ENCODE measurements at regions not wholly inside any gene's neighbourhood (a gene's known extent, or its start where the extent isn't known, plus 50 kb on each side); places are given as distances from the start of the nearest gene placed in this dataset.

DNA sequence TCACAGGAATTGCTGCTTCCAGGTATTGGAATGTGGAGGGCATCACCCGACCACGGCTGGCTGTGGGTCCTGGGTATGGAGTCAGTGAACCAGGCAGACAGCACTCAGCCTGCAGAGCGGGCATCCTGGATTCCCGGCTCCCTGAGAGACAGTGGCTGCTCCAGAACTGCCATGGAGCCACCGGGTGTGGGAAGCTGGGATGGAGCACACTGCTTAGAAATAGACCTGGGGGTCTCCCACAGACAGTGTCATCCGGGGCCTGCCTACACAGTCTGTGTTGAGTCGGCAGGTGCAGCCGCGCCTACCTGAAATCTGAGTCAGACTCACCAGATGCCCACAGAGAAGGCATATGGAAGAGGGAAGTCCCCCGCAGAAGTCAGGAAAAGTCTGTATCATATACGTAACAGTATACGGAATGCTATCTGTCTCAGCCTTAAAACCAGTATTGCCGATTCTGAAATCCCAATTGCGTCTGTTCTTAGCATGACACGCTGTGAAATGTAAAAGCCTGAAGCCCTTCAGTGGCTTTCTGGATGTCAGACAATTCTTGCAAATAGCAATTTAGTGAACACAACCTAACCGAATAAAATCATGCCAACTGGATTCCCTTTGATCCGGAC is 509.7 kb upstream of the MYT1L start:
- H3K27me3 ChIP-seq: no peaks in the 10 kb centered on the region
- no peak overlapping the region for H3K4me3 ChIP-seq
- H3K36me3 ChIP-seq: no peaks in the 10 kb centered on the region
- DNase-seq (ENCODE audit: low spot score in 2 of 2): no peak
- peaks cover 4% of the 10 kb centered on the region for H3K4me1 ChIP-seq
- no peaks in the 10 kb centered on the region for H3K9me3 ChIP-seq
- TF ChIP-seq EP300 (IDR thresholded peaks at IDR 0.05) (no peak), POLR2A (IDR thresholded peaks at IDR 0.05) (no peak), POLR2AphosphoS5 (IDR thresholded peaks at IDR 0.05) (no peak)
- TF ChIP-seq, protein P1, sequence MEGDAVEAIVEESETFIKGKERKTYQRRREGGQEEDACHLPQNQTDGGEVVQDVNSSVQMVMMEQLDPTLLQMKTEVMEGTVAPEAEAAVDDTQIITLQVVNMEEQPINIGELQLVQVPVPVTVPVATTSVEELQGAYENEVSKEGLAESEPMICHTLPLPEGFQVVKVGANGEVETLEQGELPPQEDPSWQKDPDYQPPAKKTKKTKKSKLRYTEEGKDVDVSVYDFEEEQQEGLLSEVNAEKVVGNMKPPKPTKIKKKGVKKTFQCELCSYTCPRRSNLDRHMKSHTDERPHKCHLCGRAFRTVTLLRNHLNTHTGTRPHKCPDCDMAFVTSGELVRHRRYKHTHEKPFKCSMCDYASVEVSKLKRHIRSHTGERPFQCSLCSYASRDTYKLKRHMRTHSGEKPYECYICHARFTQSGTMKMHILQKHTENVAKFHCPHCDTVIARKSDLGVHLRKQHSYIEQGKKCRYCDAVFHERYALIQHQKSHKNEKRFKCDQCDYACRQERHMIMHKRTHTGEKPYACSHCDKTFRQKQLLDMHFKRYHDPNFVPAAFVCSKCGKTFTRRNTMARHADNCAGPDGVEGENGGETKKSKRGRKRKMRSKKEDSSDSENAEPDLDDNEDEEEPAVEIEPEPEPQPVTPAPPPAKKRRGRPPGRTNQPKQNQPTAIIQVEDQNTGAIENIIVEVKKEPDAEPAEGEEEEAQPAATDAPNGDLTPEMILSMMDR (IDR thresholded peaks at IDR 0.05): no peak
- H3K27ac ChIP-seq: no peak overlapping the region
- WGBS: 76% methylated on average over 11 of the region's 17 CpGs

DNA sequence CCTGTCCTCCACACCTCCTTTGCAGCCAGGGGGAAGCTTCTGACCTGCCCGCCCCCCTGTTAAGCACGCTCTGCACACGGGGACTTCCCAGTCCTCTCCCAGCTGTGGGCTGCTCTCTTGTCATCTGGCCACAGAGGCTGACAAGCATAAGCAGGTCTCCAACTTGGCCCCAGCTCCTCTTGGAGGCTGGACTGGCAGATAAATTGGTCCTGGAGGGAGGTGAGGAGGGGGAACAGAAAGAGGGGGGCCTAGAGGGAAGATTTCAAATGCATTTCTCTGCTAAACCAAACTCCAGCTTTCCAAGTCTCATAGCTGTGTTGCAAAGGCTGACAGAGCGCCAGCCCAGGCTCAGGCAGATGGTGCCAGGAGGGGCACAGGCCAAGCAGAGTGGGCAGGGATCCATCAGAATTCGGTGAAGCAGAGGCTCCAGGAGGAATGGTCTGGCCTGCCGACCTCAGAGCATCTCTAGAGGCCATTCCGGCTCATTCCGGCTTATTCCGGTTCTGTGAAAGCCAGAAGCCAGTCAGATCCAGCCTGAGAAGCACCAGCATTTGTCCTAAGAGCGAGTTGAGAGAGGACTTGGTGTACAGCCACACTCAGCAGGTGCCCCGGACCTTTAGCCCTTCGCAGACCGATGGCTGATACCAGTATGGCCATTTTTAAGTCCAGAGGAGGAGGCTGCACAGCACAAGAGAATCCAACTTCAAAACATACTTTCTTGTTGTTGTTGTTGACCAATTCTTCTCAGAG is 508.9 kb upstream of the MYT1L start:
- Histone ChIP-seq H3K4me1 (no peaks in the 10 kb centered on the region), H3K27ac (no peak overlapping the region), H3K36me3 (no peaks in the 10 kb centered on the region), H3K4me3 (no peak overlapping the region), H3K27me3 (no peaks in the 10 kb centered on the region), H3K9me3 (no peaks in the 10 kb centered on the region)
- WGBS: 72% methylated on average over 10 of the region's 13 CpGs
- TF ChIP-seq POLR2A (IDR thresholded peaks at IDR 0.05): no peak
- TF ChIP-seq, protein P1 (IDR thresholded peaks at IDR 0.05): no peak
- no peak for TF ChIP-seq POLR2AphosphoS5 (IDR thresholded peaks at IDR 0.05)
- TF ChIP-seq EP300 (IDR thresholded peaks at IDR 0.05): no peak
- DNase-seq (ENCODE audit: low spot score in 2 of 2): no peak

DNA sequence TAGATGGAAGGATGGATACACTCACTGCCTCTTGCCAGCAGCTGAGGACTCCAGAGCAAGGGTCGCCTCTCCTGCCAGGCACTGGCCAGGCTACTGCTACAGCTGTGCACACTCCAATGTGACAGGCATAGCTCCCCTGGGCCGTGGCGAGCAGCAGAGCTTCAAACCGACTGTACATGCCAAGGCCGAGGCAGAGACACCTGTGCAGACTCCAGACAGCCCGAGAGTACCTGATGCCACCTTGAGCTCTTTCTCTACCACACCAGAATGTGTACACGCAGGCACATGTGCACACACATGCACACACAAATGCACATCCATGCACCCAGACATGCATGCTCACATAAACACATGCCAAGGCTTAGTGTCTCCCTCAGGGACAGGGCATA is 508.3 kb upstream of the MYT1L start:
- 57% methylated on average over 1 of the region's 7 CpGs for WGBS
- DNase-seq (ENCODE audit: low spot score in 2 of 2): no peak

DNA sequence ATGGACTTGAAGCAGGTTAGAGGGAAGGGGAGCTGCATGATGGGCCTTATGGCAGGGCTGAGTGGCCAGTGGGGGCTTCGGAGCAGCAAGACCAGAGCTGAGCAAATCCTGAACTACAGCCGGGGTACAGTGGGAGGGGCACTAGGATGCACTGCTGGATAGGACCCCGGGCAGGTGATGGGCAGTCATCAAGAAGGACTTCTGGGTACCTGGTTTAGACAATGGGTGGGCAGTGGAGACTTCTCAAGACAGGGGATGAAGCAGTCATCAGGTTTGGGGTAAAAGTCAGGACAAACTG is 507.4 kb upstream of the MYT1L start:
- Histone ChIP-seq H3K27me3 (no peaks in the 10 kb centered on the region), H3K27ac (no peak overlapping the region), H3K36me3 (no peaks in the 10 kb centered on the region), H3K9me3 (no peaks in the 10 kb centered on the region), H3K4me1 (no peaks in the 10 kb centered on the region), H3K4me3 (no peak overlapping the region)
- TF ChIP-seq POLR2AphosphoS5 (IDR thresholded peaks at IDR 0.05) (no peak), EP300 (IDR thresholded peaks at IDR 0.05) (no peak), POLR2A (IDR thresholded peaks at IDR 0.05) (no peak)
- TF ChIP-seq, protein P1 (IDR thresholded peaks at IDR 0.05): no peak
- WGBS: 84% methylated on average over 3 of the region's 3 CpGs
- DNase-seq (ENCODE audit: low spot score in 2 of 2): no peak

More for the DNA sequence above, 508.3 kb upstream of the MYT1L start:
- no peaks in the 10 kb centered on the region for H3K9me3 ChIP-seq
- TF ChIP-seq POLR2AphosphoS5 (IDR thresholded peaks at IDR 0.05) (no peak), POLR2A (IDR thresholded peaks at IDR 0.05) (no peak), EP300 (IDR thresholded peaks at IDR 0.05) (no peak)
- TF ChIP-seq, protein P1 (IDR thresholded peaks at IDR 0.05): no peak
- no peak overlapping the region for H3K27ac ChIP-seq
- H3K4me1 ChIP-seq: no peaks in the 10 kb centered on the region
- no peaks in the 10 kb centered on the region for H3K36me3 ChIP-seq
- no peak overlapping the region for H3K4me3 ChIP-seq
- H3K27me3 ChIP-seq: no peaks in the 10 kb centered on the region

DNA sequence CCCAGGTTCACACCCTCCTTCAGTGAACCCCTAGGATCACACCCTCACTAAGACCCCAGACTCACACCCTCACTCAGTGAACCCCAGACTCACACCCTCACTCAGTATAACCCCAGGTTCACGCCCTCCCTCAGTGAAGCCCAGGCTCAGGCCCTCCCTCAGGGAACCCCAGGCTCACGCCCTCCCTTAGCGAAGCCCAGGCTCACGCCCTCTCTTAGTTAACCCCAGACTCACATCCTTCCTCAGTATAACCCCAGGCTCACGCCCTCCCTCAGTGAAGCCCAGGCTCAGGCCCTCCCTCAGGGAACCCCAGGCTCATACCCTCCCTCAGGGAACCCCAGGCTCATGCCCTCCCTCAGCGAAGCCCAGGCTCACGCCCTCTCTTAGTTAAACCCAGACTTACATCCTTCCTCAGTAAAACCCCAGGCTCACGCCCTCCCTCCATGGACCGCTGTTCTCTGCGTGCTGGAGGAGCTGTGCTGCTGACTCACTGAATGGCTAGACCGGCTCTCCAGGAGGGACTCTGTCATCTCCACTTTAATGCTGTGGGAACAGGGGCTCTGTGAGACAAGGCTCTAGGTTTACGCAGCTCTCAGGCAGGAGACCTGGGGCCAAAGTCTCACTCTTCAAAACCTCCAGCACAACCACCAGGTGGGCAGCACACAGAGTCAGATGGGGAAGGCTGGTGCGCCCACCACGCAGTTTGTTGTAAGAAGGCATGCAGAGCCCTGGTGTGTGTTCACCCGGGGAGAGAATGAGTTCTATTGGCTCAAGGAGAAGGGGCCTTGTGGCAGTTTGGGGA is 506.9 kb upstream of the MYT1L start:
- WGBS: 81% methylated on average over 15 of the region's 15 CpGs

More for the DNA sequence above, 506.9 kb upstream of the MYT1L start:
- TF ChIP-seq POLR2AphosphoS5 (IDR thresholded peaks at IDR 0.05): no peak
- TF ChIP-seq EP300 (IDR thresholded peaks at IDR 0.05): no peak
- no peak for TF ChIP-seq POLR2A (IDR thresholded peaks at IDR 0.05)
- TF ChIP-seq, protein P1 (IDR thresholded peaks at IDR 0.05): no peak
- DNase-seq (ENCODE audit: low spot score in 2 of 2): no peak
- no peak overlapping the region for H3K4me3 ChIP-seq
- no peaks in the 10 kb centered on the region for H3K4me1 ChIP-seq
- H3K27ac ChIP-seq: no peak overlapping the region
- H3K9me3 ChIP-seq: no peaks in the 10 kb centered on the region
- no peaks in the 10 kb centered on the region for H3K36me3 ChIP-seq
- H3K27me3 ChIP-seq: no peaks in the 10 kb centered on the region

Data from suprapubic skin (tissue), 4 donors.